Activated naive CD4-positive, alpha-beta T cell treated with anti-CD3 and anti-CD28 coated beads, Interleukin-2, amount 50 U/mL, for 72 hours (primary cell): ENCODE measurements at regions not wholly inside any gene's neighbourhood (a gene's known extent, or its start where the extent isn't known, plus 50 kb on each side); places are given as distances from the start of the nearest gene placed in this dataset.
A peak's percentile ranks its signal among the peaks of the same experiment; 100 is the strongest.
"Not testable (repeated sequence)": the region's sequence is repeated elsewhere in the genome, so short reads cannot be mapped to it uniquely, and the experiment has no call there.

Experiments used
- ATAC-seq, 2 donors: fragments of 150-1000 bp; cut with Tn5 transposase; 2 replicates each; pipeline ENCODE4 v1.10.0; 2021; ENCODE audit warnings: mild to moderate bottlenecking in 2 of 2, moderate library complexity in 2 of 2
- DNase-seq, 2 donors: peaks; one replicate each; pipeline ENCODE4 v3.0.0; 2021 to 2022; ENCODE audit warnings: low spot score in 2 of 2
- H3K27ac Mint-ChIP-seq, 2 donors: one replicate each; pipeline ENCODE4 v1.8.0; 2022; ENCODE audit warnings: mild to moderate bottlenecking in 2 of 2, mixed read lengths in 2 of 2
- H3K36me3 Mint-ChIP-seq, 2 donors: one replicate each; pipeline ENCODE4 v1.8.0; 2022; ENCODE audit warnings: mixed read lengths in 2 of 2
- H3K9me3 Mint-ChIP-seq, 2 donors: one replicate each; pipeline ENCODE4 v1.8.0; 2022; ENCODE audit warnings: mixed read lengths in 2 of 2

- no peaks in the 10 kb centered on the region for H3K36me3 Mint-ChIP-seq
- H3K27ac Mint-ChIP-seq: no peak overlapping the region
- DNase-seq (no peak), ATAC-seq (no peak)
- H3K9me3 Mint-ChIP-seq: no peaks in the 10 kb centered on the region
Observed at GRCh38 chr4:128758314-128758922, 51.1 kb upstream of the JADE1 start.

- no peak for ATAC-seq
- no peak for DNase-seq
- H3K9me3 Mint-ChIP-seq: no peaks in the 10 kb centered on the region
- no peak overlapping the region for H3K27ac Mint-ChIP-seq
- no peaks in the 10 kb centered on the region for H3K36me3 Mint-ChIP-seq
Observed at GRCh38 chr4:128757712-128758111, 51.8 kb upstream of the JADE1 start.

DNA sequence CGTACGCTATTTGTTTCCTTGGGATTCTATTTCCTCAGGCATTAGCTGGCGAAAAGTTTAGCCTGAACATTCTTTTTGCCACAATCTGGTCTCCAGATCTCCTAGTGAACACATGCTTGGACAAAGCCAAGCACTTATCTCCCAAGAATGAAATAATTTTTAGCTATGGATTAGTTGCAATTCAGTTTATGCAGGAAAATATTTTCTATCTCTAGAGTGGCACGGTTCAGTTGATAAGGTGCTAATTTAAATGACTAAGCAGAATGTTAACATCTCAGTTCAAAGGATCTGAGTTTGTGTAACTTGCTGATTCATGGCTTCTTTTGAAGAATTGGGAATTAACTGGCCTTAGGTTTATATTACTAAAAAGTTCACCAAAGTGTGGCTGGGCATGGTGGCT is 58.1 kb upstream of the JADE1 start:
- Mint-ChIP-seq H3K27ac (no peak overlapping the region), H3K36me3 (no peaks in the 10 kb centered on the region), H3K9me3 (no peaks in the 10 kb centered on the region)
- no peak for DNase-seq
- no peak for ATAC-seq

DNA sequence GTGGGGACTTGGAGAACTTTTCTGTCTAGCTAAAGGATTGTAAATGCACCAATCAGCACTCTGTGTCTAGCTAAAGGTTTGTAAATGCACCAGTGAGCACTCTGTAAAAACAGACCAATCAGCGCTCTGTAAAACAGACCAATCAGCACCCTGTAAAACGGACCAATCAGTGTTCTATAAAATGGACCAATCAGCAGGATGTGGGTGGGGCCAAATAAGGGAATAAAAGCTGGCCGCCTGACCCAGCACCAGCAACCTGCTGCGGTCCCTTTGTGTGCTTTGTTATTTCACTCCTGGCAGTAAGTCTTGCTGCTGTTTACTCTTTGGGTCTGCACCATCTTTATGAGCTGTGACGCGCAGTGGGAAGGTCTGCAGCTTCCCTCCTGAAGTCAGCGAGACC is 67.8 kb upstream of the JADE1 start:
- H3K36me3 Mint-ChIP-seq, ATAC-seq, DNase-seq, H3K27ac Mint-ChIP-seq, H3K9me3 Mint-ChIP-seq: not testable (repeated sequence)

DNA sequence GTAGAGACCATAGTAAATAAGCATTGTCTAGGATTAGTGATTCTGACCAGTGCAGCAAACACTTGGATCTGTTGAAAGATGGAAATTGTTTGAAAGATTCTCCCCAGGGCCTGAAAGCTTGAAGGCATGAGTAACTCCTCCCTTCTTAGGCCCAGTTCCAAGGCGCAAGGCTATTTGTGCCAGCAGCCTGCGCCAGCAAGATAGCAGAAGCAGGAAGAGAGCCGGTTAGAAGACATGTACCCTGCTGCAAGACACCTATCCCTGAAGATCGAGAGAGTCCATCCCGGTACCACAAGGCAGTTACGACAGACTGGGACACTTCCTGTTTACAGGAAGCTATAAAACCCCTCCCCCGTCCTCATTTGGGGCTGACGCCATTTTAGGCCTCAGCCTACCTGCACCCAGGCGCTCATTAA is 72.4 kb upstream of the JADE1 start:
- no peaks in the 10 kb centered on the region for H3K9me3 Mint-ChIP-seq
- no peak for DNase-seq
- no peaks in the 10 kb centered on the region for H3K36me3 Mint-ChIP-seq
- ATAC-seq: no peak
- no peak overlapping the region for H3K27ac Mint-ChIP-seq

- no peaks in the 10 kb centered on the region for H3K9me3 Mint-ChIP-seq
- no peaks in the 10 kb centered on the region for H3K36me3 Mint-ChIP-seq
- H3K27ac Mint-ChIP-seq: no peak overlapping the region
- DNase-seq: no peak
- no peak for ATAC-seq
Observed at GRCh38 chr4:128735714-128736113, 73.8 kb upstream of the JADE1 start.

DNA sequence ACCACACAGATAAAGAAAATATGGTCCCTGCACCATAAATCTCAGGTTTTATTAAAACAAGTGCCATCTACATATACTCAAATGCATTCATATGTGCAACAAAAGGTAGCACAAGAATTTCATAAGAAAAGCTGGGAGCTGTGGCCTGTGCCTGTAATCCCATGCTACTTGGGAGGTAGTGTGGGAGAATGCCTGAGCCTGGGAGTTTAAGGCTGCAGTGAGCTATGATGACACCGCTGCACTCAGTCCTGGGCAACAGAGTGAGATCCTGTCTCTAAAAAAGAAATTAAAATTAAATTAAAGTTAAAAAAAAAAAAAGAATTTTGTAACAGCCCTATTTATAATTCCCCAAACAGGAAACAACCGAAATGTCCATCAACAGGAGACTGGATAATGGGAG is 81.3 kb upstream of the JADE1 start:
- H3K27ac Mint-ChIP-seq: no peak overlapping the region
- DNase-seq (no peak), ATAC-seq (no peak)
- no peaks in the 10 kb centered on the region for H3K36me3 Mint-ChIP-seq
- H3K9me3 Mint-ChIP-seq: no peaks in the 10 kb centered on the region

- DNase-seq: no peak
- no peaks in the 10 kb centered on the region for H3K9me3 Mint-ChIP-seq
- no peak overlapping the region for H3K27ac Mint-ChIP-seq
- no peaks in the 10 kb centered on the region for H3K36me3 Mint-ChIP-seq
- ATAC-seq: no peak
Observed at GRCh38 chr4:128727658-128728057, 81.8 kb upstream of the JADE1 start.

GRCh38 chr4:128725405-128726055 is 84.0 kb upstream of the JADE1 start:
- ATAC-seq (no peak), DNase-seq (no peak)
- Mint-ChIP-seq H3K27ac (no peak overlapping the region), H3K9me3 (no peaks in the 10 kb centered on the region), H3K36me3 (no peaks in the 10 kb centered on the region)

GRCh38 chr4:128722911-128723310 is 86.6 kb upstream of the JADE1 start:
- no peak overlapping the region for H3K27ac Mint-ChIP-seq
- ATAC-seq: no peak
- no peak for DNase-seq
- no peaks in the 10 kb centered on the region for H3K36me3 Mint-ChIP-seq
- no peaks in the 10 kb centered on the region for H3K9me3 Mint-ChIP-seq

DNA sequence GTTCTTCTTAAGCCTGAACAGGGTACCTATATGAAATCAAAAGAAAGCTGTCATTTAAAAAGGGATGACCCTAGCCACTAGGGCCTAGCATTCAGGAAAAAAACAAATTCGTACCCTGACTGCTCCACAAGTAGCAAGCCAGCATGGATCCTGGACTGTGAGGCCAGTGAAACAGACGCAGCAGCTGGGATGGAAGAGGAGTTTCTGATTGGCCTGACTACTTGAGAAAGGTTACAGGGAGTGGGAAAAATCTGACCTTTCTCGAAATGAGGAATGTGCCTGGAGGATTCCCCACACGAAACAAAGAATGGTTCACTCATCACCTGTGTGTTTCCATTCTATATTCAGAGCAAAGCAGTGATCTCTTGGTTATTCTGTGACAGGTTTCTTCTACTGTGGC is 87.6 kb upstream of the JADE1 start:
- no peaks in the 10 kb centered on the region for H3K36me3 Mint-ChIP-seq
- DNase-seq (no peak), ATAC-seq (no peak)
- H3K9me3 Mint-ChIP-seq: no peaks in the 10 kb centered on the region
- no peak overlapping the region for H3K27ac Mint-ChIP-seq

DNA sequence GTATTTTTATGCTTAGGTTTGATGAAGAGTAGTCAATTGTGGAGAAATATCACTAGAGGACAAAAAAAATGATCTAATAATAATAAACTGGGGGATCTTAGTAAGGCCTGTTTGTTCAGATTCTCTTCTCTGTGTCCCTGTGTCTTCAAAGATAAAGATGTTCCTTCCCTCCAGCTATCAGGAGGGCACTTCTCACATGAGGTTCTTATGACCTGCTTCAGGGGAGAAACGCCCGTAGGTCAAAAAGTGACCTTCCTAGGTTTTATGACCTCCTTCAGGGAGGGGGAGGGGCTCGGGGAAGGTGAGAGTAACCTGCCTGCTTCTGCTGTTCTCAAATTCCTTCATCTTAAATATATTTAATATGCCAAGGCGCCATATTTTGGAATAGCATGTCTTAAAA is 89.2 kb upstream of the JADE1 start:
- H3K27ac Mint-ChIP-seq: no peak overlapping the region
- H3K9me3 Mint-ChIP-seq: no peaks in the 10 kb centered on the region
- H3K36me3 Mint-ChIP-seq: no peaks in the 10 kb centered on the region
- ATAC-seq (no peak), DNase-seq (no peak)

DNA sequence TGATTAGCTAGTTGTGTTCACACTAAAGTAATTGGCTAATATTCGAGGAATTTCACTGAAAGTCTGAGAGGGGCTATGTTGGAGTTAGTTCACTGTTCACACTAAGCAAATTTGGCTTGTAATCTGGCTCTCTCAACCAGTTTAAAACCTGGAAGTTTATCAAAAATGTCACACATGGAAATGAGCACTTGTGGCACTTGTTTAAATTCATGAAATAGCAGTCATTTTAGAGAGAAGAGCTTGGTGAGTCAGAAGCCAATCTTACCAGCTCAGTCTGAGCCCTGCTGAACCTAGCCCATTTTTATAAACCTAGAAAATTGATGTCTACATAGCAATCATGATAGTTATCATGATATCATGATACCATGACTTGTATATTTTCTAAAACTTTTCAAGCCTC is 90.7 kb upstream of the JADE1 start:
- H3K36me3 Mint-ChIP-seq: no peaks in the 10 kb centered on the region
- DNase-seq (no peak), ATAC-seq (no peak)
- no peaks in the 10 kb centered on the region for H3K9me3 Mint-ChIP-seq
- H3K27ac Mint-ChIP-seq: no peak overlapping the region

- no peak for ATAC-seq
- DNase-seq: no peak
- Mint-ChIP-seq H3K36me3 (no peaks in the 10 kb centered on the region), H3K27ac (no peak overlapping the region), H3K9me3 (no peaks in the 10 kb centered on the region)
Observed at GRCh38 chr4:128716338-128716737, 93.2 kb upstream of the JADE1 start.

- H3K9me3 Mint-ChIP-seq: no peaks in the 10 kb centered on the region
- no peaks in the 10 kb centered on the region for H3K36me3 Mint-ChIP-seq
- no peak for DNase-seq
- H3K27ac Mint-ChIP-seq: no peak overlapping the region
- no peak for ATAC-seq
Observed at GRCh38 chr4:128715616-128716015, 93.9 kb upstream of the JADE1 start.

GRCh38 chr4:128711361-128711760 is 98.1 kb upstream of the JADE1 start:
- ATAC-seq (no peak), DNase-seq (no peak)
- H3K27ac Mint-ChIP-seq: no peak overlapping the region
- H3K9me3 Mint-ChIP-seq: peaks cover 4 to 13% of the 10 kb centered on the region in 2 donors
- peaks cover 5 to 16% of the 10 kb centered on the region in 2 donors for H3K36me3 Mint-ChIP-seq

- peaks cover 4 to 13% of the 10 kb centered on the region in 2 donors for H3K9me3 Mint-ChIP-seq
- ATAC-seq (no peak), DNase-seq (no peak)
- H3K27ac Mint-ChIP-seq: peak overlapping the region; percentile 78 to 96
- H3K36me3 Mint-ChIP-seq: peaks cover 5 to 16% of the 10 kb centered on the region in 2 donors
Observed at GRCh38 chr4:128709268-128709667, 100.2 kb upstream of the JADE1 start.

DNA sequence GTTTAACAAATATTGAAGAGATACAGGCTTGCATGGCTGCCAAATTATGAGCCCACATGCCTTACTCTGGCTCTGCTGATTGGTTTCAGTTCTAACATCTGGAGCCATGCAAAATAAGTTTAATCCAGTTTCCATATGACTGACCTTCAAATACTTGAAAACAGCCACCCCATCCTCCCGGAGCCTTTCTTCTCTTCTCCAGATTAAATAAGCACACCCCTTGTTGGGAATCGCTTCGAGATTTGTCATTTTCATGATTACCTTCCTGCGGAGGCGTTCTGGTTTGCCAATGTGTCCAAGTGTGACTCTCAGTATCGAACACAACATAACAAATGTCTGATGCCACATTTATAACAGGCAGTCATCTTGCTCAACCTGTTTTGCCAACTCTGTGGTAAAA is 101.6 kb upstream of the JADE1 start:
- ATAC-seq: no peak
- peaks cover 4 to 13% of the 10 kb centered on the region in 2 donors for H3K9me3 Mint-ChIP-seq
- DNase-seq: no peak
- H3K27ac Mint-ChIP-seq: no peak overlapping the region
- H3K36me3 Mint-ChIP-seq: peaks cover 5 to 16% of the 10 kb centered on the region in 2 donors
